Ishikawa (cell line): ENCODE measurements at regions not wholly inside any gene's neighbourhood (a gene's known extent, or its start where the extent isn't known, plus 50 kb on each side); places are given as distances from the start of the nearest gene placed in this dataset.

Experiments used
- CEBPB ChIP-seq: IDR thresholded peaks from 2 replicates; pipeline ENCODE4 v1.6.1; 2012
- CREB1 ChIP-seq: IDR thresholded peaks from 2 replicates; pipeline ENCODE4 v1.6.1; 2012; ENCODE audit warnings: low read depth
- EGR1 ChIP-seq: IDR thresholded peaks from 2 replicates; pipeline ENCODE4 v1.6.1; 2012
- EP300 ChIP-seq: IDR thresholded peaks from 2 replicates; pipeline ENCODE4 v1.6.1; 2012; ENCODE audit warnings: borderline replicate concordance
- FOXM1 ChIP-seq: IDR thresholded peaks from 2 replicates; pipeline ENCODE4 v1.6.1; 2012; ENCODE audit warnings: low read depth, borderline replicate concordance
- MAX ChIP-seq: IDR thresholded peaks from 2 replicates; pipeline ENCODE4 v1.6.1; 2012
- NFIC ChIP-seq: IDR thresholded peaks from 2 replicates; pipeline ENCODE4 v1.6.1; 2012
- RAD21 ChIP-seq: IDR thresholded peaks from 2 replicates; pipeline ENCODE4 v1.6.1; 2012; ENCODE audit warnings: low read depth
- REST ChIP-seq: IDR thresholded peaks from 2 replicates; pipeline ENCODE4 v1.6.1; 2012; ENCODE audit warnings: low read depth, mild to moderate bottlenecking
- TAF1 ChIP-seq: IDR thresholded peaks from 2 replicates; pipeline ENCODE4 v1.6.1; 2012; ENCODE audit warnings: low read depth, mild to moderate bottlenecking
- TCF12 ChIP-seq: IDR thresholded peaks from 2 replicates; pipeline ENCODE4 v1.6.1; 2012; ENCODE audit warnings: low read depth
- TEAD4 ChIP-seq: IDR thresholded peaks from 2 replicates; pipeline ENCODE4 v1.6.1; 2012
- USF1 ChIP-seq: IDR thresholded peaks from 2 replicates; pipeline ENCODE4 v1.6.1; 2012
- YY1 ChIP-seq: IDR thresholded peaks from 2 replicates; pipeline ENCODE4 v1.6.1; 2012; ENCODE audit warnings: low read depth
- ZBTB7A ChIP-seq: IDR thresholded peaks from 2 replicates; pipeline ENCODE4 v1.6.1; 2012; ENCODE audit warnings: low read depth

- no peak for TF ChIP-seq TEAD4
- TF ChIP-seq ZBTB7A, result 0 out of 2 replicates have a peak, but pooled peaks have one; percentile 48
Measured at GRCh38 chr12:34345801-34346200, 323.5 kb downstream of the ALG10 start.

GRCh38 chr12:34346372-34347034 is 324.2 kb downstream of the ALG10 start:
- TF ChIP-seq ZBTB7A (peak; percentile 22; the same call in 1 of the 2 replicates), REST (no peak), RAD21 (no peak)

GRCh38 chr12:34347367-34347766 is 325.1 kb downstream of the ALG10 start:
- TF ChIP-seq CREB1 (no peak), EGR1 (no peak), YY1 (0 out of 2 replicates have a peak, but pooled peaks have one; percentile 15), CEBPB (no peak), TCF12 (no peak), RAD21 (peak; percentile 12; the same call in 1 of the 2 replicates), FOXM1 (no peak), REST (no peak), EP300 (no peak), MAX (0 out of 2 replicates have a peak, but pooled peaks have one; percentile 35), USF1 (no peak), NFIC (peak; percentile 56), TEAD4 (no peak), TAF1 (no peak), ZBTB7A (peak; percentile 86)

GRCh38 chr12:34348064-34348463 is 325.8 kb downstream of the ALG10 start:
- TF ChIP-seq TEAD4, result no peak
- TF ChIP-seq TCF12, result no peak

- no peak for TF ChIP-seq TCF12
- no peak for TF ChIP-seq TAF1
- peak; percentile 64 for TF ChIP-seq ZBTB7A
- no peak for TF ChIP-seq EP300
- no peak for TF ChIP-seq EGR1
Measured at GRCh38 chr12:34348836-34349672, 326.8 kb downstream of the ALG10 start.

- peak; percentile 61; the same call in 1 of the 2 replicates for TF ChIP-seq NFIC
- TF ChIP-seq TCF12, result no peak
Measured at GRCh38 chr12:34349673-34349961, 327.3 kb downstream of the ALG10 start.

- TF ChIP-seq RAD21 (no peak), ZBTB7A (peak; percentile 92; the same call in 1 of the 2 replicates), YY1 (0 out of 2 replicates have a peak, but pooled peaks have one; percentile 23), CREB1 (no peak), MAX (peak; percentile 13; the same call in 1 of the 2 replicates), REST (no peak), TAF1 (no peak), CEBPB (no peak), TCF12 (0 out of 2 replicates have a peak, but pooled peaks have one; percentile 18), USF1 (no peak), EP300 (no peak), EGR1 (no peak), TEAD4 (no peak), FOXM1 (no peak), NFIC (peak; percentile 79)
Measured at GRCh38 chr12:34350092-34351041, 328.1 kb downstream of the ALG10 start.
